ENCODE measurements at regions not wholly inside any gene's neighbourhood (a gene's known extent, or its start where the extent isn't known, plus 50 kb on each side); places are given as distances from the start of the nearest gene placed in this dataset.

- DNase-seq (ENCODE audit: low read depth, low spot score): no peak
Observed at GRCh38 chr3:14335774-14336748, 66.3 kb upstream of the SLC6A6 start.

- no peak for DNase-seq (ENCODE audit: low read depth, low spot score)
Observed at GRCh38 chr3:14336749-14337598, 65.4 kb upstream of the SLC6A6 start.

GRCh38 chr3:14337828-14338227 is 64.6 kb upstream of the SLC6A6 start:
- DNase-seq (ENCODE audit: low read depth, low spot score): no peak

- DNase-seq (ENCODE audit: low read depth, low spot score): no peak
Observed at GRCh38 chr3:14338242-14338641, 64.2 kb upstream of the SLC6A6 start.

GRCh38 chr3:14338898-14339458 is 63.4 kb upstream of the SLC6A6 start:
- no peak for DNase-seq (ENCODE audit: low read depth, low spot score)

GRCh38 chr3:14340960-14341708 is 61.3 kb upstream of the SLC6A6 start:
- no peak for DNase-seq (ENCODE audit: low read depth, low spot score)

GRCh38 chr3:14343338-14344112 is 58.9 kb upstream of the SLC6A6 start:
- DNase-seq (ENCODE audit: low read depth, low spot score): no peak

- DNase-seq (ENCODE audit: low read depth, low spot score): no peak
Observed at GRCh38 chr3:14344351-14344750, 58.1 kb upstream of the SLC6A6 start.

GRCh38 chr3:14345496-14346150 is 56.8 kb upstream of the SLC6A6 start:
- DNase-seq (ENCODE audit: low read depth, low spot score): no peak

GRCh38 chr3:14346191-14346590 is 56.2 kb upstream of the SLC6A6 start:
- no peak for DNase-seq (ENCODE audit: low read depth, low spot score)

GRCh38 chr3:14346642-14347041 is 55.8 kb upstream of the SLC6A6 start:
- DNase-seq (ENCODE audit: low read depth, low spot score): no peak

- DNase-seq (ENCODE audit: low read depth, low spot score): no peak
Observed at GRCh38 chr3:14347110-14347509, 55.3 kb upstream of the SLC6A6 start.

GRCh38 chr3:14351617-14352001 is 50.8 kb upstream of the SLC6A6 start:
- DNase-seq (ENCODE audit: low read depth, low spot score): no peak

- no peak for DNase-seq (ENCODE audit: low read depth, low spot score)
Observed at GRCh38 chr3:14352002-14352627, 50.3 kb upstream of the SLC6A6 start.
